ENCODE measurements at regions not wholly inside any gene's neighbourhood (a gene's known extent, or its start where the extent isn't known, plus 50 kb on each side); places are given as distances from the start of the nearest gene placed in this dataset.

DNA sequence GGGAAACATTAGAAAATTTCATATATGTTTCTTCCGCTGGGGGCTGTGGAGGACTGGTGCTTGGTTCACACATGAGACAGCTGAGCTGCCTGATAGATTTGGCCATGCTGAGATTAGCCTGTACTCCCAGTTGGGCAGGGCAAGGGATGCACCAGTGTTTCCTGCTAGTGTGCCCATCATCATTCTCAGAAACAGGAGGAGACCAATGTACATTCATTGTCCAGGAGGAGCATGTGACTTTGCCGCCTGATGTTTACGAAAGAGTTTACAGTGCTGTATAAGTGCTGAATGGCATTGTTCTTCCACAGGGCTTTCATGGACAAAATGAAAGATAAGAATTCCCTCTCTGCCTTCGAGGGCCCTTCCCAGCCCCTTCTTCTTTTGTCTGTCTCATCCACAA lies 311.1 kb upstream of the THBS1 start:
- DNase-seq (ENCODE audit: low read depth in 2 of 2) = no peak

GRCh38 chr15:39270221-39270855 lies 310.5 kb upstream of the THBS1 start:
- DNase-seq (ENCODE audit: low read depth in 2 of 2) = no peak

GRCh38 chr15:39270934-39271333 lies 309.9 kb upstream of the THBS1 start:
- DNase-seq (ENCODE audit: low read depth in 2 of 2) = no peak

GRCh38 chr15:39272901-39273300 lies 308.0 kb upstream of the THBS1 start:
- DNase-seq (ENCODE audit: low read depth in 2 of 2) = no peak

- no peak for DNase-seq (ENCODE audit: low read depth in 2 of 2)
Observed at GRCh38 chr15:39273717-39274411, 307.0 kb upstream of the THBS1 start.

GRCh38 chr15:39275066-39275465 lies 305.8 kb upstream of the THBS1 start:
- DNase-seq (ENCODE audit: low read depth in 2 of 2) = no peak

- DNase-seq (ENCODE audit: low read depth in 2 of 2) = no peak
Observed at GRCh38 chr15:39279311-39279710, 301.6 kb upstream of the THBS1 start.

GRCh38 chr15:39281094-39281493 lies 299.8 kb upstream of the THBS1 start:
- DNase-seq (ENCODE audit: low read depth in 2 of 2) = no peak

GRCh38 chr15:39282663-39283208 lies 298.1 kb upstream of the THBS1 start:
- DNase-seq (ENCODE audit: low read depth in 2 of 2) = no peak

DNA sequence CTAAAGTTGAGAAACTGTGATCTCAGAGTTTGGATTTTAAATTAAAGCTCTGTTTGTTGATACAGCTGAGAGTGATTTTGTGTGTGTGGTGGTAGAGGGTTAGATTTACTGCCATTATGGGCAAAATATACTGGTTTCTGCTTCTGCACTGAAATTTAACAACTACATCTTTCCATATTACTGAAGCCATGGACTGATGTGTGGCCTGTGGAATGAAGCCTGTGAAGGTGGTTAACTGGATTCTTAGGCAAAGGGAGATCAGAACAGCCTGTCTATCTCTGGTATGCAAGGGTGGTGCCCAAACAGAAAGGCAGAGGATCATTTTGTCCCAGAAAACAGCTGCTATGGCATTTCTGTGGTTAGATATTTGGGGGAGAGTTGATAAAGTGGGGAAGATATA lies 297.3 kb upstream of the THBS1 start:
- no peak for DNase-seq (ENCODE audit: low read depth in 2 of 2)

GRCh38 chr15:39285071-39285470 lies 295.8 kb upstream of the THBS1 start:
- no peak for DNase-seq (ENCODE audit: low read depth in 2 of 2)

DNA sequence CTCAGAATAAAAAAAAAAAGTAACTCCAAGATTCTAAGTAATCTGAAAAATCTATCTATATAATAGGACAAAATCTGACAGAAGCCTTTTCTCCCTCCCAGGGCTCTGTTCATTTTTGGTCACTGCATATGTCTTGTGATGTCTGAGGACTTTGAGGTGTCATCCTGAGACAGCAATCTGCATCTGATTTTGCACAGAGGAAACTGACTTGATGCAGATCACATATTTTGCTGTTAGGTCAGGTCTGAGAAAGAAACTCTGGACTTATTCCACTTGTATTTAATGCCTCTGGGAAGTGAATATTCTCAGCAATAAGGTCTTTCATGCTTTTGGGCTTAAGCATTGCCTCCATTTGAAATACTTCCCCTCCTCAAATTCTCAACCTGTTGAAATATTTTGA lies 295.2 kb upstream of the THBS1 start:
- no peak for DNase-seq (ENCODE audit: low read depth in 2 of 2)

DNA sequence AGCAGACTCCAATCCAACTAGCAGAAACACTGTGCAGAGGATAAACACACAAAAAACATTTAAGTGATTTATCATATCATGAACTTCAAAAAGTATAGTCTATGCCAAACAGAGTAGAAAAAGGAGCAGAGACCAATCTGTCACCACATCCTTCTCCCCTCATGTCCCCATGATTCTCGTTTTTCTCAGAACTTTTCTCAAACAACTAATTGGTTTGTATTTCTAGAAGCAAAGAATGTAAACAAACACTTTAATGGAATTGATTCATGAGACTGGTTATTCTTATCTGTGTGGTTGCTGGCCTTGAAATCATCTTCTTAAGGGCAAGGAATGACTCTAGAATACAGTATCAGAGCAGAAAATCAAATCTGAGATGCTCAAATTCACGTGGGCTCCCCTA lies 294.2 kb upstream of the THBS1 start:
- DNase-seq (ENCODE audit: low read depth in 2 of 2) = no peak

DNA sequence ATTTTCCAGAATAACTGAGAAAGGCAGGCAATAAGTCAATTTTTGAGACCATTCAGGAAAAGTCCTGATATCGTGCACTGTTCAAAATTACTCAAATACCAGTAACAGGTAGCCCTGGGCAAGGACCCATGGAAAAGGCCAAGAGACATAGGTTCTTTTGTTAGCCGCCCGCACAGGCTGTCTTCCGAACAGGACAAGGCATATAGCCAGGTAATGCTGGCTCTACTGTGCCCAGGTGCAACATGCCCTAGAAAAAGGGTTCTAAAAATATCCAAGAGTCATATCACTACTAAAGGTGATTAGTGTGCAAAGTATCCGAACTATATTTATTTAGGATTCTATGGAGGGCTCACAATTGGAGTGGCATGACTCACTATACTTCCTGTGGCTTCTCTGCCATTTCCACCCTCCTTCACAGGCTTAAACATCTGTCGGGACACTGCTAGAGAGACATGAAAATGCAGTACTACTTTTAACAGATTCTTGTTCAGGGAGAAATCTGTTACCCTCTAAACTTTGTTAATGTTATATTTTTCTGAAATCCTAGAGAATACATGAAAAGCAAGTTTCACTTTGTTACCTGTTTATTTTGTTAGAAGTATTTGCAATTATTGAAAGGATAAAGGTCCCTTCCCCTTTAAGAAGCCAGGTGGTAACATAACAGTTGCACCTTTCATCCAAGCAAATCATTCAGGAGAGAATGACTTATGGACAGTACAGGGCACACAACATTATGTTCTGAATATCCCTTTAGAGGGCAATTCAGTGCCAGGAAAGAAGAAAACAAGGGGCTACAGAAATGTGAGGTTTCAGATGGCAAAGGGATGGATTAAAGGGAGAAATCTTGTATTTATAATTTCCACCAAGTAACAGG lies 293.3 kb upstream of the THBS1 start:
- DNase-seq (ENCODE audit: low read depth in 2 of 2) = no peak

DNA sequence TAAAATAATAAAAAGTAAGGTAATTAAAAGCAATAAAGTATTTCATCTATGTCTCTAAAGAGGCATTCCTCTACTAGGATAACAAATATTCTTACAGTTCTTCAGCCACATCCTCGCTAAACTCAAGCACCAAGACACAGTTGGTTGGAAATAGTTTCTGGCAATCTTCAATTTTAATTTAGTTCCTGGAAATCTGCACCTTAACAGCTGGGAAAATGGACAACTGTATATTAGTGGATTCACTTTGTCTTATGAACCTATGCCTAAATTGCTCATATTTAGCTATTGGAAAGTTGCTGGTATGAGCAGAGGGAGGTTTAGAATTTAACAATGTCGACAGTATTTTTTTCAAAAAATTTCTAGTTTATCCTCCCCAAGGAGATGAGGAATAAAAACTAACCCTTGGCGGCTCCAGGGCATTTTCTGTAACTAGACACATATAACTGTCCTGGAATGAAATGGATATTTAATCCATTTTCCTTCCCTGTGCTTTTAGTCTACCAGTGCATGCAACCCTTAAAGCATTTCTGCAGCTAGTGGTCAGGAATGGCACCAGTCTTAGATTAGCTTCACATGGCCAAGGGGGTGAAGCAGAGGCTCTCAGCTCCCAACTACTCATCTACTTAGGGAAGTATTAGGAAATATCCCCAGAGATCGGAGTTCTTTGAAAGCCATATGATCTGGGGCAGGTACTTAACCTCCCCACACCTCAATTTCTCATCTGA lies 290.0 kb upstream of the THBS1 start:
- no peak for DNase-seq (ENCODE audit: low read depth in 2 of 2)

DNA sequence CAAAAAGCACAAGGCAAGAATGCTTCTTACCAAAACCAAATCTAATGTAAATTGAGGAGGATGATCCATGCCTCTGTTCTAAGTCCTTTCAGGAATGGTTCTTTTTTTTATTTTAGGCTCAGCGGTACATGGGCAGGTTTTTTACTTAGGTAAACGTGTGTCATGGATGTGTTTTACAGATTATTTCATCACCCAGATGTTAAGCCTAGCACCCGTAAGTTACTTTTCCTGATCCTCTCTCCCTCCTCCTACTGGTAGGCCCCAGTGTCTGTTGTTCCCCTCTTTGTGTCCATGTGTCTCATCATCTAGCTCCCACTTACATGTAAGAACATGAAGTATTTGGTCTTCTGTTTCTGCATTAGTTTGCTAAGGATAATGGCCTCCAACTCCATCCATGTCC lies 289.2 kb upstream of the THBS1 start:
- no peak for DNase-seq (ENCODE audit: low read depth in 2 of 2)

- DNase-seq (ENCODE audit: low read depth in 2 of 2) = no peak
Observed at GRCh38 chr15:39296955-39297354, 283.9 kb upstream of the THBS1 start.

DNA sequence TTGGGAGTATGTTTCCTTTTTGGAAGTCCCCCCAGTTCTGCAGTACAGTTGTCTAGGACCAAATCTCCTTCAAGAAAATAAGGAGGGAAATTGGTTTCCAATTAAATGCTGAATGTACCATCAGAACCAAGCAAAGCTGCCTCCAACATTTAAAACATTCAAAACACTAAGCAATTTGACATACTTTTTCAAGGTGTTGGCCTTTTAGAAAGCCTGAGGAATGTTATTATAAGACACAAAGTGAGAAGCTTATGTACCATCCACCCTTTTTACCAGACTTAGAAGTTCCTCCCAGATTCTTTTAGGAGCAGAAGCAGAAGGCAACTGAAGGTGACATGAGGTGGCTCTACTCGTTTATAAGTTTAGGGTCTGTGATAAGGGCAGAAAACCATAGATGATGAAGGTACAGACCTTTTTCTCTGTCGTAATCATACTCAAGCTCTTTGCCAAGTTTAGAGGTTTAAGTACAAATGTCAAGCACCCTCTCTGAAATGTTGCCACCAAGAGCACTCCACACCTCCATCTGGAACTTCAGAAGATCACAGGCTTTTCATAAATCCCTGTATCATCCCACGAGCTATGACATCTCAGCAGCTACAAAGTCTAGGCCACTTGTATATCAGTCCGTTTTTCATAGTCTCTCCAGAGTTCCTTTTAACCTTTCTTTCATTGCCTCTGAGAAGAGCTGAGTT lies 282.5 kb upstream of the THBS1 start:
- no peak for DNase-seq (ENCODE audit: low read depth in 2 of 2)

- DNase-seq (ENCODE audit: low read depth in 2 of 2) = no peak
Observed at GRCh38 chr15:39299486-39300267, 281.2 kb upstream of the THBS1 start.

DNA sequence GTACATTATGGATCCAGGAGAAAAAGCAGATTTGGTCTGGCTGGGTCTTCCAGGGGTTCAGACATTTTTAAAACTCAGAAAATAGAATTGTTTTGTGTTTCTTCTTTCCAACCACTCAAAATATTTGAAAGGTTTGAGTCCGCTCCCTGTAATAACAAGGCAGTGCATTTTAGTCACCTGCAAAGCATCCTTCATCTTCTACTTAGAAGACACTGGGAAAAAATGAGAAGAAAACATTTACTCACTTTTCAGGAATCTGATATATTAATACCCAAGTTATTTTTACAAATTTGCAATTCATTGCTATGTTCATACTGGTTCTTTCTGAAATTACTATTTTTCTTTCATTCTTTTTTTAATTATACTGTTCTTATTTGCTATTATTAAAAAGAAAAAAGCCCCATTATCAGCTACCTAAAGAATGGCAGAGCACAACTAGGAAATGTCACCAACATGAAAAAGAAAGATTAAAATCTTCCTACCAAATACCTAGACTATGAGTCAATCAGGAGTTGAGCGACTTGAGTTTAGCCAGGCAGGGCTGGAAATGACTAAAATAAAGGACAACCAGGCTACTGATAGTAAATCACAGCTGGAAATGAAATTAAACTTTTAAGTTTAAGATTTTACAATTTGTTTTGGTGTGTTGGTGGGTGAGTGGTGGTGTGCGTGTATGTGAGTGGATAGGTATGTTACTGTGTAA lies 280.3 kb upstream of the THBS1 start:
- no peak for DNase-seq (ENCODE audit: low read depth in 2 of 2)

Data from stimulated activated CD8-positive, alpha-beta memory T cell treated with anti-CD3 and anti-CD28 coated beads, Interleukin-7, amount 100 ng/mL, for 4 hours (primary cell).